GM12878 (cell line): ENCODE measurements at regions not wholly inside any gene's neighbourhood (a gene's known extent, or its start where the extent isn't known, plus 50 kb on each side); places are given as distances from the start of the nearest gene placed in this dataset.
"Not testable (repeated sequence)": the region's sequence is repeated elsewhere in the genome, so short reads cannot be mapped to it uniquely, and the experiment has no call there.

Experiments used
- ATAC-seq: fragments of 200-7000 bp; cut with Tn5 transposase; 3 replicates; pipeline ENCODE4 v1.9.1; 2020; ENCODE audit warnings: mild to moderate bottlenecking, moderate library complexity
- BruUV-seq: library from RNA; stranded (reverse); fragments of 400-500 nt; replicated peaks from 2 replicates; lab custom pipeline; 2021; lab: Mats Ljungman, UMichigan
- CTCF ChIA-PET: fragments of 300-600 bp; sonication (Branson Sonifier 250); formaldehyde crosslinking; extraction: SDS; loops from one replicate; lab custom pipeline; 2021; ENCODE audit warnings: inconsistent platforms; lab: Yijun Ruan, JAX
- POLR2A ChIA-PET: fragments of 350-600 bp; formaldehyde crosslinking; extraction: SDS; loops from one replicate; lab custom pipeline; 2021; ENCODE audit warnings: inconsistent platforms; lab: Charles Lee
- RAD21 ChIA-PET: fragments of 300-600 bp; sonication (Branson Sonifier 250); formaldehyde crosslinking; loops from one replicate; lab custom pipeline; 2023; ENCODE audit warnings: antibody characterized with exemption; ENCODE audit not compliant: unreplicated experiment; lab: Charles Lee
- SMC1A ChIA-PET: fragments of 300-600 bp; sonication (Branson Sonifier 250); formaldehyde crosslinking; loops from one replicate; lab custom pipeline; 2023; ENCODE audit not compliant: unreplicated experiment, uncharacterized antibody; lab: Charles Lee
- DNase-seq: peaks from one replicate; pipeline ENCODE4 v3.0.0-alpha.2; 2011; ENCODE audit warnings: low read depth, low spot score
- FAIRE-seq: peaks from 3 replicates; lab custom pipeline; 2011; peaks lifted over from hg19 to GRCh38; lab: Jason Lieb, UNC
- H2AFZ ChIP-seq: 2 replicates; pipeline ENCODE4 v1.6.0; 2011; ENCODE audit warnings: low read depth, low read length, control low read depth; ENCODE audit not compliant: control insufficient read depth
- H3K27ac ChIP-seq: 2 replicates; pipeline ENCODE4 v1.5.1; 2011; ENCODE audit warnings: control low read depth; ENCODE audit not compliant: control insufficient read depth, insufficient read depth
- H3K27me3 ChIP-seq, 2 experiments: replicated peaks in 1 of 2; 2 replicates each; pipeline versions ENCODE4 v1.6.0 to v1.6.1; 2011; ENCODE audit warnings: low read length in 1 of 2; ENCODE audit not compliant: control insufficient read depth in 2 of 2, insufficient read depth in 2 of 2
- H3K36me3 ChIP-seq, 2 experiments: 2 replicates each; pipeline ENCODE4 v1.5.1; 2011; ENCODE audit warnings: low read length in 1 of 2; ENCODE audit not compliant: control insufficient read depth in 2 of 2, insufficient read depth in 2 of 2
- H3K4me1 ChIP-seq: 2 replicates; pipeline ENCODE4 v1.6.1; 2011; ENCODE audit warnings: mild to moderate bottlenecking, low read length, moderate library complexity, mixed read lengths; ENCODE audit not compliant: control insufficient read depth, insufficient read depth
- H3K4me2 ChIP-seq: 2 replicates; pipeline ENCODE4 v1.6.0; 2011; ENCODE audit warnings: control low read depth; ENCODE audit not compliant: control insufficient read depth, insufficient read depth
- H3K4me3 ChIP-seq: fragments of 200-600 bp; sonication (generic); 2 replicates; pipeline ENCODE4 v1.5.1; 2016
- H3K79me2 ChIP-seq: 2 replicates; pipeline ENCODE4 v1.6.0; 2011; ENCODE audit warnings: low read length; ENCODE audit not compliant: control insufficient read depth, insufficient read depth
- H3K9ac ChIP-seq: 2 replicates; pipeline ENCODE4 v1.8.0; 2011; ENCODE audit warnings: low read length, control low read depth, mixed read lengths; ENCODE audit not compliant: control insufficient read depth, insufficient read depth
- H3K9me3 ChIP-seq: replicated peaks from 3 replicates; pipeline ENCODE4 v1.5.1; 2011; ENCODE audit warnings: mild to moderate bottlenecking, low read length; ENCODE audit not compliant: control insufficient read depth, insufficient read depth
- H4K20me1 ChIP-seq: 2 replicates; pipeline ENCODE4 v1.6.0; 2011; ENCODE audit not compliant: control insufficient read depth, insufficient read depth
- SRF ChIP-seq, 2 experiments: IDR thresholded peaks; 2 replicates each; pipeline ENCODE4 v1.6.1; 2011; ENCODE audit warnings: low read depth in 2 of 2, low read length in 2 of 2, mild to moderate bottlenecking in 1 of 2, moderate library complexity in 1 of 2
- WGBS: methylation state at CpG from one replicate; pipeline ENCODE4 v1.1.6; 2016; ENCODE audit warnings: low lambda C conversion rate; ENCODE audit not compliant: insufficient replicate concordance, insufficient coverage; ENCODE audit errors: missing lambda C conversion rate; 5-methylcytosine and 5-hydroxymethylcytosine counted together
- in situ Hi-C: fragments of 300-500 bp; cut with MboI; formaldehyde crosslinking; loops from 9 replicates; pipeline ENCODE4 v1.14.3; 2018; ENCODE audit warnings: mixed read lengths
- intact Hi-C: fragments of 100-400 bp; cut with micrococcal nuclease; formaldehyde crosslinking; loops from one replicate; pipeline ENCODE4 v1.14.2; 2022; ENCODE audit not compliant: unreplicated experiment

GRCh38 chr11:83349296-83349695 lies 63.1 kb upstream of the CCDC90B start (continued):
- no peak for TF ChIP-seq SRF (IDR thresholded peaks at IDR 0.05; ENCODE audit: low read depth in 2 of 2, low read length in 2 of 2)

DNA sequence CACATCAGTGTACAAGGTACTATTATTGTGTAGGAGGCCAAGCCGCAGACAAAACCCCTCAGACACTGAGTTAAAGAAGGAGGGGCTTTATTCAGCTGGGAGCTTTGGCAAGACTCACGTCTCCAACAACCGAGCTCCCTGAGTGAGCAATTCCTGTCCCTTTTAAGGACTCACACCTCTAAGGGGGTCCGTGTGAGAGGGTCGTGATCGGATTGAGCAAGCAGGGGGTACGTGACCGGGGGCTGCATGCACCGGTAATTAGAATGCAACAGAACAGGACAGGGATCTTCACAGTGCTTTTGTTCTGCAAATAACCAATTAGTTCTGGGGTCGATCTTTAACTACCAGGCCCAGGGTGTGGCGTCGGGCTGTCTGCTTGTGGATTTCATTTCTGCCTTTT lies 60.5 kb upstream of the CCDC90B start:
- H3K79me2 ChIP-seq, H3K4me1 ChIP-seq, DNase-seq, in situ Hi-C loops, H3K9ac ChIP-seq, ATAC-seq, RAD21 ChIA-PET, H3K36me3 ChIP-seq, BruUV-seq, FAIRE-seq, H3K27ac ChIP-seq, H3K4me2 ChIP-seq, H2AFZ ChIP-seq, H3K4me3 ChIP-seq, H3K27me3 ChIP-seq, intact Hi-C loops, H4K20me1 ChIP-seq, H3K9me3 ChIP-seq: not testable (repeated sequence)
- WGBS: 22% methylated on average over 12 of the region's 12 CpGs
- POLR2A ChIA-PET: interaction anchor here (0.5 kb wide), 1 partner anchor 857 kb away, joined by 3 read pairs; no protein-coding TSS in a partner anchor
- CTCF ChIA-PET: interaction anchor here (0.6 kb wide), 1 partner anchor 479 kb away, joined by 3 read pairs; no protein-coding TSS in a partner anchor
- SMC1A ChIA-PET: interaction anchor here (0.9 kb wide), 1 partner anchor 10 kb away, joined by 3 read pairs; no protein-coding TSS in a partner anchor

GRCh38 chr11:83344521-83344920 lies 58.4 kb upstream of the CCDC90B start:
- WGBS: 33% methylated on average over 9 of the region's 9 CpGs
- SMC1A ChIA-PET, POLR2A ChIA-PET, H3K27ac ChIP-seq, H4K20me1 ChIP-seq, in situ Hi-C loops, H3K4me2 ChIP-seq, H3K9me3 ChIP-seq, CTCF ChIA-PET, BruUV-seq, H3K4me1 ChIP-seq, ATAC-seq, H3K36me3 ChIP-seq, H3K79me2 ChIP-seq, H3K9ac ChIP-seq, RAD21 ChIA-PET, FAIRE-seq, H3K4me3 ChIP-seq, H3K27me3 ChIP-seq, H2AFZ ChIP-seq, DNase-seq: not testable (repeated sequence)
- intact Hi-C loops: loop anchor here (5.0 kb wide), 1 partner anchor 37 kb away; no protein-coding TSS in a partner anchor
